Endothelial cell of umbilical vein (primary cell): ENCODE measurements at regions not wholly inside any gene's neighbourhood (a gene's known extent, or its start where the extent isn't known, plus 50 kb on each side); places are given as distances from the start of the nearest gene placed in this dataset.

Source experiments
- BruUV-seq: library from RNA; stranded (reverse); fragments of 400-500 nt; replicated peaks from 2 replicates; lab custom pipeline; 2021; lab: Mats Ljungman, UMichigan
- CTCF ChIA-PET: fragments of 300-600, 350-600 bp; sonication (Branson Sonifier 250); formaldehyde crosslinking; loops from one replicate; lab custom pipeline; 2021; ENCODE audit warnings: antibody characterized with exemption, inconsistent platforms; lab: Charles Lee
- POLR2A ChIA-PET: fragments of 300-600, 350-600 bp; sonication (Branson Sonifier 250); formaldehyde crosslinking; loops from one replicate; lab custom pipeline; 2021; ENCODE audit warnings: antibody characterized with exemption, inconsistent platforms; lab: Charles Lee
- DNase-seq: peaks from one replicate; pipeline ENCODE4 v3.0.0-alpha.2; 2011; ENCODE audit warnings: low read depth, low spot score
- FAIRE-seq: peaks from 2 replicates; lab custom pipeline; 2011; peaks lifted over from hg19 to GRCh38; lab: Jason Lieb, UNC
- H2AFZ ChIP-seq: 2 replicates; pipeline ENCODE4 v1.6.0; 2012; ENCODE audit warnings: low read depth, low read length, control low read depth, inconsistent platforms
- H3K27ac ChIP-seq: 2 replicates; pipeline ENCODE4 v1.5.1; 2011; ENCODE audit warnings: low read depth, mild to moderate bottlenecking, control low read depth, low read length, moderate library complexity; ENCODE audit not compliant: insufficient read depth
- H3K27me3 ChIP-seq, 2 experiments: 2 replicates each; pipeline versions ENCODE4 v1.6.0 to v1.6.1; 2011; ENCODE audit warnings: low read length in 2 of 2, mixed read lengths in 1 of 2; ENCODE audit not compliant: control insufficient read depth in 2 of 2, insufficient read depth in 2 of 2
- H3K36me3 ChIP-seq, 2 experiments: 2 replicates in 1 of 2; 3 replicates in 1 of 2; pipeline ENCODE4 v1.5.1; 2011; ENCODE audit warnings: low read length in 2 of 2, mild to moderate bottlenecking in 1 of 2, moderate library complexity in 1 of 2; ENCODE audit not compliant: control insufficient read depth in 2 of 2, insufficient read depth in 2 of 2; ENCODE audit errors: extremely low read depth in 1 of 2
- H3K4me1 ChIP-seq: 3 replicates; pipeline ENCODE4 v1.5.1; 2011; ENCODE audit warnings: mild to moderate bottlenecking, low read length; ENCODE audit not compliant: control insufficient read depth, insufficient read depth; ENCODE audit errors: extremely low read depth
- H3K4me2 ChIP-seq: 2 replicates; pipeline ENCODE4 v1.6.1; 2011; ENCODE audit warnings: low read length, control low read depth, mixed read lengths; ENCODE audit not compliant: insufficient read depth
- H3K4me3 ChIP-seq, 3 experiments: fragments of 200-600 bp in 1 of 3; sonication (generic), shearing (Covaris generic) in 1 of 3; replicated peaks in 1 of 3; 2 replicates each; pipeline ENCODE4 v1.5.1; 2011 to 2016; ENCODE audit warnings: control low read depth in 3 of 3, low read length in 3 of 3, mild to moderate bottlenecking in 2 of 3, inconsistent platforms in 1 of 3, low read depth in 1 of 3, moderate library complexity in 1 of 3; ENCODE audit not compliant: insufficient read depth in 1 of 3
- H3K79me2 ChIP-seq: 2 replicates; pipeline ENCODE4 v1.6.0; 2012; ENCODE audit warnings: low read length, inconsistent platforms; ENCODE audit not compliant: control insufficient read depth, insufficient read depth
- H3K9ac ChIP-seq: replicated peaks from 2 replicates; pipeline ENCODE3; 2011; ENCODE audit warnings: low read length, control low read depth; ENCODE audit not compliant: insufficient read depth; ENCODE audit errors: extremely low read depth
- H3K9me1 ChIP-seq: replicated peaks from 3 replicates; pipeline ENCODE4 v1.6.0; 2011; ENCODE audit warnings: mild to moderate bottlenecking, low read length; ENCODE audit not compliant: control insufficient read depth, insufficient read depth; ENCODE audit errors: extremely low read depth
- H3K9me3 ChIP-seq: replicated peaks from 2 replicates; pipeline ENCODE4 v1.5.1; 2012; ENCODE audit warnings: low read length, inconsistent platforms; ENCODE audit not compliant: control insufficient read depth, insufficient read depth
- H4K20me1 ChIP-seq: replicated peaks from 2 replicates; pipeline ENCODE3; 2011; ENCODE audit warnings: mild to moderate bottlenecking, low read length; ENCODE audit not compliant: control insufficient read depth, insufficient read depth; ENCODE audit errors: extremely low read depth
- CTCF ChIP-seq, 2 donors: IDR thresholded peaks; 1 replicate in 1 of 2; 2 replicates in 1 of 2; pipeline ENCODE4 v1.5.1; 2011; ENCODE audit warnings: low read length in 2 of 2, mild to moderate bottlenecking in 2 of 2, moderate library complexity in 2 of 2, control low read depth in 1 of 2, inconsistent platforms in 1 of 2, low read depth in 1 of 2; ENCODE audit not compliant: insufficient read depth in 1 of 2; ENCODE audit errors: extremely low read depth in 1 of 2
- EZH2 ChIP-seq: IDR thresholded peaks from 2 replicates; pipeline ENCODE4 v1.6.1; 2012; ENCODE audit warnings: borderline replicate concordance, low read depth, mild to moderate bottlenecking, moderate library complexity, low read length, inconsistent platforms; ENCODE audit not compliant: severe bottlenecking
- FOS ChIP-seq: IDR thresholded peaks from 2 replicates; pipeline ENCODE4 v1.6.1; 2011; ENCODE audit warnings: mild to moderate bottlenecking, low read length, moderate library complexity, borderline replicate concordance; ENCODE audit not compliant: insufficient read depth
- GATA2 ChIP-seq: IDR thresholded peaks from 2 replicates; pipeline ENCODE4 v1.7.0; 2011; ENCODE audit warnings: low read depth, mild to moderate bottlenecking, moderate library complexity, mixed read lengths, low read length; ENCODE audit not compliant: insufficient read length, insufficient read depth
- JUN ChIP-seq: IDR thresholded peaks from 2 replicates; pipeline ENCODE4 v1.6.1; 2011; ENCODE audit warnings: borderline replicate concordance, low read depth; ENCODE audit not compliant: insufficient read length, insufficient read depth
- MAX ChIP-seq: IDR thresholded peaks from 2 replicates; pipeline ENCODE4 v1.6.1; 2011; ENCODE audit not compliant: insufficient read depth, insufficient read length
- MYC ChIP-seq: IDR thresholded peaks from one replicate; pipeline ENCODE4 v1.6.1; 2011; ENCODE audit warnings: mild to moderate bottlenecking, low read depth, low read length
- POLR2A ChIP-seq: IDR thresholded peaks from 2 replicates; pipeline ENCODE4 v1.6.1; 2012; ENCODE audit warnings: low read depth, mild to moderate bottlenecking, control low read depth, low read length
- POLR2AphosphoS5 ChIP-seq: IDR thresholded peaks from 2 replicates; pipeline ENCODE4 v1.6.1; 2012; ENCODE audit warnings: low read depth, mild to moderate bottlenecking, control low read depth, low read length, moderate library complexity; ENCODE audit not compliant: insufficient read depth
- dilution Hi-C: fragments of 300-500 bp; cut with MboI; formaldehyde crosslinking; loops from one replicate; pipeline ENCODE4 v1.15.0; 2019; ENCODE audit warnings: low sequenced_read_pairs; ENCODE audit not compliant: extremely low pct_ligation_motif_present
- intact Hi-C: fragments of 100-400 bp; cut with micrococcal nuclease; formaldehyde crosslinking; loops from one replicate; pipeline ENCODE4 v1.10.0; 2022

GRCh38 chr13:110073982-110074381 lies 233.0 kb downstream of the COL4A1 start:
- DNase-seq (no peak), FAIRE-seq (no peak)
- TF ChIP-seq POLR2A: no peak
- TF ChIP-seq CTCF (IDR thresholded peaks at IDR 0.05; ENCODE audit: extremely low read depth in 1 of 2, insufficient read depth in 1 of 2, low read depth in 1 of 2, low read length in 2 of 2): no peak
- no peak for TF ChIP-seq EZH2
- TF ChIP-seq POLR2AphosphoS5: no peak
- TF ChIP-seq JUN: no peak
- TF ChIP-seq GATA2: no peak
- TF ChIP-seq MAX: no peak
- no peak for TF ChIP-seq FOS
- no peak for TF ChIP-seq MYC
- Histone ChIP-seq H3K4me3 (no peak overlapping the region), H4K20me1 (no peaks in the 10 kb centered on the region), H3K9me1 (no peaks in the 10 kb centered on the region), H3K79me2 (no peaks in the 10 kb centered on the region), H2AFZ (no peak overlapping the region), H3K27ac (no peak overlapping the region), H3K9ac (no peak overlapping the region), H3K36me3 (no peaks in the 10 kb centered on the region), H3K4me1 (no peaks in the 10 kb centered on the region), H3K4me2 (no peak overlapping the region), H3K9me3 (no peaks in the 10 kb centered on the region), H3K27me3 (no peaks in the 10 kb centered on the region)
- intact Hi-C loops: no loop called here
- no TSS peak for BruUV-seq
- ChIA-PET CTCF (no interaction called here), POLR2A (no interaction called here)
- dilution Hi-C loops: no loop called here
